ENCODE measurements at regions not wholly inside any gene's neighbourhood (a gene's known extent, or its start where the extent isn't known, plus 50 kb on each side); places are given as distances from the start of the nearest gene placed in this dataset.

DNA sequence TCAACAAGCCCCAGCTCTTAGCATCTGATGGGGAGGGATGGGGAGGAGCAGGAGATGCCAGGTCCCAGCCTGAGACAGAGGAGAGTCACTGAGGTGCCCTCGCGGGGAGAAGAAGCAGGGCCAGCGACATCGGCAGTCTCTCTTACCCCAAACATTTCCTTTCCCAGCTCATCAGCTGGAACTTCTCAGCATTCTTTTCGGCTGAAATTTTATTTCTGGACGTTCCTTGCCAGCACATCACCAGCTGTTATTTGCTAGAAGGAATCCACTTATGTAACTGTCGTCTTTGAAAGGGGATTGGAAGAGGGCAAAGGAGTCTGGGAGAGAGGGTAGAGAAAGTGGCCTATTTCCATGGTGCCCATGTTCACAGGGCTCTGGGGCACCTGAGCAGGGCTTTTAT, 101.0 kb upstream of the SHH start:
- Histone ChIP-seq H2AFZ (ENCODE audit: low read depth, low read length) (no peak overlapping the region), H3K9ac (replicated peaks; ENCODE audit: extremely low read depth, insufficient read depth, low read length) (no peak overlapping the region), H3K9me1 (replicated peaks; ENCODE audit: control insufficient read depth, extremely low read depth, insufficient read depth, low read length) (no peaks in the 10 kb centered on the region), H3K4me3 (replicated peaks in 1 of 3; ENCODE audit: insufficient read depth in 1 of 3, low read depth in 1 of 3, low read length in 3 of 3) (no peak overlapping the region), H3K79me2 (ENCODE audit: control insufficient read depth, insufficient read depth, low read length) (no peaks in the 10 kb centered on the region), H3K27me3 (ENCODE audit: control insufficient read depth in 2 of 2, insufficient read depth in 2 of 2, low read length in 2 of 2) (no peaks in the 10 kb centered on the region), H3K4me2 (ENCODE audit: insufficient read depth, low read length) (no peak overlapping the region), H3K4me1 (ENCODE audit: control insufficient read depth, extremely low read depth, insufficient read depth, low read length) (no peaks in the 10 kb centered on the region), H3K9me3 (replicated peaks; ENCODE audit: control insufficient read depth, insufficient read depth, low read length) (no peaks in the 10 kb centered on the region), H3K27ac (ENCODE audit: insufficient read depth, low read depth, low read length) (no peak overlapping the region), H4K20me1 (replicated peaks; ENCODE audit: control insufficient read depth, extremely low read depth, insufficient read depth, low read length) (no peaks in the 10 kb centered on the region), H3K36me3 (ENCODE audit: control insufficient read depth in 2 of 2, extremely low read depth in 1 of 2, insufficient read depth in 2 of 2, low read length in 2 of 2) (no peaks in the 10 kb centered on the region)
- DNase-seq (ENCODE audit: low read depth, low spot score) (no peak), FAIRE-seq (no peak)
- dilution Hi-C loops (cut with MboI; ENCODE audit: extremely low pct_ligation_motif_present, low sequenced_read_pairs) = no loop called here
- TF ChIP-seq JUN (IDR thresholded peaks at IDR 0.05; ENCODE audit: borderline replicate concordance, insufficient read depth, insufficient read length, low read depth) (no peak), POLR2AphosphoS5 (IDR thresholded peaks at IDR 0.05; ENCODE audit: insufficient read depth, low read depth, low read length) (no peak), EZH2 (IDR thresholded peaks at IDR 0.05; ENCODE audit: borderline replicate concordance, low read depth, low read length, severe bottlenecking) (no peak), FOS (IDR thresholded peaks at IDR 0.05; ENCODE audit: borderline replicate concordance, insufficient read depth, low read length) (no peak), MYC (IDR thresholded peaks at IDR 0.05; ENCODE audit: low read depth, low read length) (no peak), POLR2A (IDR thresholded peaks at IDR 0.05; ENCODE audit: low read depth, low read length) (no peak), GATA2 (IDR thresholded peaks at IDR 0.05; ENCODE audit: insufficient read depth, insufficient read length, low read depth, low read length) (no peak)
- TF ChIP-seq, protein P1, sequence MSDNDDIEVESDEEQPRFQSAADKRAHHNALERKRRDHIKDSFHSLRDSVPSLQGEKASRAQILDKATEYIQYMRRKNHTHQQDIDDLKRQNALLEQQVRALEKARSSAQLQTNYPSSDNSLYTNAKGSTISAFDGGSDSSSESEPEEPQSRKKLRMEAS (IDR thresholded peaks at IDR 0.05; ENCODE audit: insufficient read depth, insufficient read length) = no peak
- TF ChIP-seq, protein P2, sequence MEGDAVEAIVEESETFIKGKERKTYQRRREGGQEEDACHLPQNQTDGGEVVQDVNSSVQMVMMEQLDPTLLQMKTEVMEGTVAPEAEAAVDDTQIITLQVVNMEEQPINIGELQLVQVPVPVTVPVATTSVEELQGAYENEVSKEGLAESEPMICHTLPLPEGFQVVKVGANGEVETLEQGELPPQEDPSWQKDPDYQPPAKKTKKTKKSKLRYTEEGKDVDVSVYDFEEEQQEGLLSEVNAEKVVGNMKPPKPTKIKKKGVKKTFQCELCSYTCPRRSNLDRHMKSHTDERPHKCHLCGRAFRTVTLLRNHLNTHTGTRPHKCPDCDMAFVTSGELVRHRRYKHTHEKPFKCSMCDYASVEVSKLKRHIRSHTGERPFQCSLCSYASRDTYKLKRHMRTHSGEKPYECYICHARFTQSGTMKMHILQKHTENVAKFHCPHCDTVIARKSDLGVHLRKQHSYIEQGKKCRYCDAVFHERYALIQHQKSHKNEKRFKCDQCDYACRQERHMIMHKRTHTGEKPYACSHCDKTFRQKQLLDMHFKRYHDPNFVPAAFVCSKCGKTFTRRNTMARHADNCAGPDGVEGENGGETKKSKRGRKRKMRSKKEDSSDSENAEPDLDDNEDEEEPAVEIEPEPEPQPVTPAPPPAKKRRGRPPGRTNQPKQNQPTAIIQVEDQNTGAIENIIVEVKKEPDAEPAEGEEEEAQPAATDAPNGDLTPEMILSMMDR (IDR thresholded peaks at IDR 0.05; ENCODE audit: extremely low read depth in 1 of 2, insufficient read depth in 1 of 2, low read depth in 1 of 2, low read length in 2 of 2) = no peak
- ChIA-PET POLR2A (no interaction called here), CTCF (no interaction called here)
- BruUV-seq (replicated peaks) = no TSS peak
- intact Hi-C loops (cut with micrococcal nuclease) = no loop called here
